CD8-positive, alpha-beta memory T cell (primary cell): ENCODE measurements at regions not wholly inside any gene's neighbourhood (a gene's known extent, or its start where the extent isn't known, plus 50 kb on each side); places are given as distances from the start of the nearest gene placed in this dataset.

ENCODE experiments used
- CTCF ChIA-PET: fragments of 350-600 bp; sonication (Branson Sonifier 250); formaldehyde crosslinking; loops from one replicate; lab custom pipeline; 2021; ENCODE audit warnings: antibody characterized with exemption; lab: Charles Lee
- POLR2A ChIA-PET: fragments of 350-600 bp; sonication (Branson Sonifier 250); formaldehyde crosslinking; loops from one replicate; lab custom pipeline; 2021; ENCODE audit warnings: antibody characterized with exemption; lab: Charles Lee
- DNase-seq, 5 donors: peaks; one replicate each; pipeline versions ENCODE4 v3.0.0 to v3.0.0-alpha.2; 2020 to 2022; ENCODE audit warnings: mixed read lengths in 1 of 5
- H3K27ac ChIP-seq: one replicate; pipeline ENCODE4 v1.7.0; 2013; ENCODE audit warnings: low read depth, mild to moderate bottlenecking, low read length, moderate library complexity
- H3K27me3 ChIP-seq: 2 replicates; pipeline ENCODE4 v1.7.0; 2013; ENCODE audit warnings: low read length, mild to moderate bottlenecking; ENCODE audit not compliant: insufficient read depth, poor library complexity, severe bottlenecking
- H3K36me3 ChIP-seq: 2 replicates; pipeline ENCODE4 v1.7.0; 2013; ENCODE audit warnings: mild to moderate bottlenecking, low read length, moderate library complexity; ENCODE audit not compliant: insufficient read depth
- H3K4me1 ChIP-seq: 2 replicates; pipeline ENCODE4 v1.7.0; 2013; ENCODE audit warnings: mild to moderate bottlenecking, low read length, moderate library complexity; ENCODE audit not compliant: insufficient read depth
- H3K4me3 ChIP-seq: 2 replicates; pipeline ENCODE4 v1.7.0; 2013; ENCODE audit warnings: mild to moderate bottlenecking, low read length
- H3K9me3 ChIP-seq: 2 replicates; pipeline ENCODE4 v1.7.0; 2013; ENCODE audit warnings: mild to moderate bottlenecking, low read length
- H3K27ac Mint-ChIP-seq, 8 donors: one replicate each; pipeline ENCODE4 v1.8.0; 2020 to 2021; ENCODE audit warnings: mixed read lengths in 8 of 8, mild to moderate bottlenecking in 6 of 8, inconsistent platforms in 3 of 8, moderate library complexity in 3 of 8
- H3K27me3 Mint-ChIP-seq, 2 donors: one replicate each; pipeline ENCODE4 v1.8.0; 2020 to 2021; ENCODE audit warnings: mixed read lengths in 2 of 2, mild to moderate bottlenecking in 1 of 2, moderate library complexity in 1 of 2
- H3K36me3 Mint-ChIP-seq, 3 donors: one replicate each; pipeline ENCODE4 v1.8.0; 2020 to 2021; ENCODE audit warnings: mixed read lengths in 3 of 3, inconsistent platforms in 1 of 3, mild to moderate bottlenecking in 1 of 3
- H3K4me1 Mint-ChIP-seq, 3 donors: one replicate each; pipeline ENCODE4 v1.8.0; 2020 to 2021; ENCODE audit warnings: mixed read lengths in 3 of 3, inconsistent platforms in 1 of 3, mild to moderate bottlenecking in 1 of 3
- H3K4me3 Mint-ChIP-seq, 7 donors: one replicate each; pipeline ENCODE4 v1.8.0; 2020 to 2021; ENCODE audit warnings: mixed read lengths in 7 of 7, mild to moderate bottlenecking in 6 of 7, moderate library complexity in 4 of 7, inconsistent platforms in 2 of 7
- H3K9me3 Mint-ChIP-seq, 5 donors: one replicate each; pipeline ENCODE4 v1.8.0; 2020 to 2022; ENCODE audit warnings: mixed read lengths in 5 of 5, mild to moderate bottlenecking in 3 of 5, moderate library complexity in 2 of 5, inconsistent platforms in 1 of 5

GRCh38 chr2:8304821-8305766 lies 376.8 kb upstream of the ID2 start:
- H3K4me3 Mint-ChIP-seq, result peak overlapping the region in 4 of 7 donors; percentile 22 to 64 (median 29)
- no peaks in the 10 kb centered on the region for H3K36me3 Mint-ChIP-seq
- H3K36me3 ChIP-seq, result no peaks in the 10 kb centered on the region
- POLR2A ChIA-PET, result no interaction called here
- no peaks in the 10 kb centered on the region for H3K9me3 Mint-ChIP-seq
- no peaks in the 10 kb centered on the region for H3K9me3 ChIP-seq
- no peaks in the 10 kb centered on the region for H3K27me3 Mint-ChIP-seq
- CTCF ChIA-PET, result interaction anchor here (1.1 kb wide), 1 partner anchor 13 kb away, joined by 3 read pairs; no protein-coding TSS in a partner anchor
- H3K4me1 Mint-ChIP-seq, result peaks cover 85 to 94% (median 94%) of the 10 kb centered on the region in 3 donors
- DNase-seq, result no peak
- no peaks in the 10 kb centered on the region for H3K27me3 ChIP-seq
- H3K27ac Mint-ChIP-seq, result peak overlapping the region in 3 of 8 donors; percentile 31 to 78 (median 41)
- peaks cover 66% of the 10 kb centered on the region for H3K4me1 ChIP-seq
- H3K4me3 ChIP-seq, result no peak overlapping the region
- H3K27ac ChIP-seq, result no peak overlapping the region

- CTCF ChIA-PET, result no interaction called here
- peaks cover 66% of the 10 kb centered on the region for H3K4me1 ChIP-seq
- no peaks in the 10 kb centered on the region for H3K36me3 ChIP-seq
- no peaks in the 10 kb centered on the region for H3K27me3 ChIP-seq
- H3K4me1 Mint-ChIP-seq, result peaks cover 84 to 94% (median 94%) of the 10 kb centered on the region in 3 donors
- H3K9me3 ChIP-seq, result no peaks in the 10 kb centered on the region
- H3K36me3 Mint-ChIP-seq, result no peaks in the 10 kb centered on the region
- H3K27ac Mint-ChIP-seq, result peak overlapping the region in 3 of 8 donors; percentile 36 to 87 (median 42)
- H3K27ac ChIP-seq, result no peak overlapping the region
- peak overlapping the region in 3 of 7 donors; percentile 11 to 71 (median 41) for H3K4me3 Mint-ChIP-seq
- no peak overlapping the region for H3K4me3 ChIP-seq
- H3K27me3 Mint-ChIP-seq, result no peaks in the 10 kb centered on the region
- no peak for DNase-seq
- no peaks in the 10 kb centered on the region for H3K9me3 Mint-ChIP-seq
- POLR2A ChIA-PET, result no interaction called here
Observed at GRCh38 chr2:8306530-8307351, 375.1 kb upstream of the ID2 start.

GRCh38 chr2:8307606-8308180 lies 374.2 kb upstream of the ID2 start:
- H3K27me3 ChIP-seq, result no peaks in the 10 kb centered on the region
- peaks cover 84 to 94% (median 94%) of the 10 kb centered on the region in 3 donors for H3K4me1 Mint-ChIP-seq

GRCh38 chr2:8309131-8309530 lies 372.7 kb upstream of the ID2 start:
- no peaks in the 10 kb centered on the region for H3K27me3 ChIP-seq
- Mint-ChIP-seq H3K4me3 (peak overlapping the region in 5 of 7 donors; percentile 5 to 57 (median 19)), H3K36me3 (no peaks in the 10 kb centered on the region), H3K27me3 (no peaks in the 10 kb centered on the region), H3K4me1 (peaks cover 84 to 94% (median 94%) of the 10 kb centered on the region in 3 donors), H3K27ac (peak overlapping the region in 7 of 8 donors; percentile 1 to 82 (median 66)), H3K9me3 (no peaks in the 10 kb centered on the region)
- H3K4me1 ChIP-seq, result peaks cover 66% of the 10 kb centered on the region
- ChIA-PET POLR2A (interaction anchor here (0.8 kb wide), 1 partner anchor 373 kb away, joined by 3 read pairs; the partner anchor contains the start of gene ID2), CTCF (interaction anchor here (0.6 to 1.4 kb wide), 2 partner anchors 92 to 373 kb away, joined by 3 read pairs; partner anchors contain the start of gene ID2)
- H3K9me3 ChIP-seq, result no peaks in the 10 kb centered on the region
- DNase-seq, result no peak
- H3K27ac ChIP-seq, result no peak overlapping the region
- H3K36me3 ChIP-seq, result no peaks in the 10 kb centered on the region
- H3K4me3 ChIP-seq, result no peak overlapping the region

More at GRCh38 chr2:8307606-8308180, 374.2 kb upstream of the ID2 start:
- ChIA-PET POLR2A (interaction anchor here (0.6 kb wide), 2 partner anchors 370 to 562 kb away, joined by 3 read pairs; no protein-coding TSS in a partner anchor), CTCF (interaction anchor here (1.4 kb wide), 1 partner anchor 374 kb away, joined by 3 read pairs; the partner anchor contains the start of gene ID2)
- no peaks in the 10 kb centered on the region for H3K9me3 ChIP-seq
- H3K27ac Mint-ChIP-seq, result peak overlapping the region in 1 of 8 donors; percentile 54
- H3K27me3 Mint-ChIP-seq, result no peaks in the 10 kb centered on the region
- H3K27ac ChIP-seq, result no peak overlapping the region
- no peak for DNase-seq
- no peaks in the 10 kb centered on the region for H3K9me3 Mint-ChIP-seq
- H3K36me3 Mint-ChIP-seq, result no peaks in the 10 kb centered on the region
- H3K4me3 Mint-ChIP-seq, result no peak overlapping the region
- no peaks in the 10 kb centered on the region for H3K36me3 ChIP-seq
- no peak overlapping the region for H3K4me3 ChIP-seq
- peaks cover 66% of the 10 kb centered on the region for H3K4me1 ChIP-seq

- Mint-ChIP-seq H3K9me3 (no peaks in the 10 kb centered on the region), H3K27ac (peak overlapping the region; percentile 80 to 95 (median 86)), H3K4me1 (peaks cover 81 to 92% (median 89%) of the 10 kb centered on the region in 3 donors), H3K4me3 (peak overlapping the region; percentile 29 to 82 (median 65)), H3K27me3 (no peaks in the 10 kb centered on the region), H3K36me3 (peaks cover 0 to 4% (median 0%) of the 10 kb centered on the region in 3 donors)
- no peak overlapping the region for H3K27ac ChIP-seq
- H3K36me3 ChIP-seq, result no peaks in the 10 kb centered on the region
- DNase-seq, result peak; percentile 16 to 68 (median 31)
- H3K4me3 ChIP-seq, result no peak overlapping the region
- peaks cover 58% of the 10 kb centered on the region for H3K4me1 ChIP-seq
- no peaks in the 10 kb centered on the region for H3K9me3 ChIP-seq
- CTCF ChIA-PET, result interaction anchor here (0.6 to 1.1 kb wide), 2 partner anchors 9 to 595 kb away, joined by 3 read pairs; no protein-coding TSS in a partner anchor
- POLR2A ChIA-PET, result no interaction called here
- no peaks in the 10 kb centered on the region for H3K27me3 ChIP-seq
Observed at GRCh38 chr2:8310557-8311455, 371.1 kb upstream of the ID2 start.

GRCh38 chr2:8312221-8312620 lies 369.6 kb upstream of the ID2 start:
- Histone ChIP-seq H3K4me1 (peaks cover 58% of the 10 kb centered on the region), H3K36me3 (no peaks in the 10 kb centered on the region), H3K4me3 (no peak overlapping the region), H3K27me3 (no peaks in the 10 kb centered on the region), H3K27ac (no peak overlapping the region), H3K9me3 (no peaks in the 10 kb centered on the region)
- Mint-ChIP-seq H3K27me3 (no peaks in the 10 kb centered on the region), H3K4me1 (peaks cover 76 to 89% (median 82%) of the 10 kb centered on the region in 3 donors), H3K9me3 (no peaks in the 10 kb centered on the region), H3K36me3 (peaks cover 0 to 8% (median 1%) of the 10 kb centered on the region in 3 donors), H3K27ac (peak overlapping the region in 7 of 8 donors; percentile 60 to 96 (median 84)), H3K4me3 (peak overlapping the region in 6 of 7 donors; percentile 54 to 82 (median 69))
- ChIA-PET CTCF (interaction anchor here (1.1 kb wide), 1 partner anchor 25 kb away, joined by 3 read pairs; no protein-coding TSS in a partner anchor), POLR2A (no interaction called here)
- DNase-seq, result no peak
